ENCODE measurements at regions not wholly inside any gene's neighbourhood (a gene's known extent, or its start where the extent isn't known, plus 50 kb on each side); places are given as distances from the start of the nearest gene placed in this dataset.

DNA sequence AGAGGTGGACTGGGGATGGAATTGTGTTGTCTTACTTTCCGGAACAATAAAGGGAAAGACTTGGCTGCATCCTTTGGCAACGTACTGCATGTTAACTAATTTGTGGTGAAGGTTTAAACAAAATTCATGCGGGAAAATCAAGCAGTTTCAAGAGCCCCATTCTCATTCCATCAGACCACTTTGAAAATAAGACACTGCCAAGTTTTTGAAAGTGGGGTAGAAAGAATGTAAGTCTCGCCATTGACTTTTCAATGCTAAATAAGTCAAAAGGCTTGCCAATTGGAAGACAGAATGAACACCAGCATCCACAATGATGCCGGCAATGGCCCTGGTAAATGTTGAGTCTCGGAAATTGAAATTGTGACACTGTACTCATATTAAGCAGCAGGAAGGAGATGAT lies 322.0 kb downstream of the RND3 start:
- TF ChIP-seq, protein P1, sequence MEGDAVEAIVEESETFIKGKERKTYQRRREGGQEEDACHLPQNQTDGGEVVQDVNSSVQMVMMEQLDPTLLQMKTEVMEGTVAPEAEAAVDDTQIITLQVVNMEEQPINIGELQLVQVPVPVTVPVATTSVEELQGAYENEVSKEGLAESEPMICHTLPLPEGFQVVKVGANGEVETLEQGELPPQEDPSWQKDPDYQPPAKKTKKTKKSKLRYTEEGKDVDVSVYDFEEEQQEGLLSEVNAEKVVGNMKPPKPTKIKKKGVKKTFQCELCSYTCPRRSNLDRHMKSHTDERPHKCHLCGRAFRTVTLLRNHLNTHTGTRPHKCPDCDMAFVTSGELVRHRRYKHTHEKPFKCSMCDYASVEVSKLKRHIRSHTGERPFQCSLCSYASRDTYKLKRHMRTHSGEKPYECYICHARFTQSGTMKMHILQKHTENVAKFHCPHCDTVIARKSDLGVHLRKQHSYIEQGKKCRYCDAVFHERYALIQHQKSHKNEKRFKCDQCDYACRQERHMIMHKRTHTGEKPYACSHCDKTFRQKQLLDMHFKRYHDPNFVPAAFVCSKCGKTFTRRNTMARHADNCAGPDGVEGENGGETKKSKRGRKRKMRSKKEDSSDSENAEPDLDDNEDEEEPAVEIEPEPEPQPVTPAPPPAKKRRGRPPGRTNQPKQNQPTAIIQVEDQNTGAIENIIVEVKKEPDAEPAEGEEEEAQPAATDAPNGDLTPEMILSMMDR (IDR thresholded peaks at IDR 0.05; ENCODE audit: low read depth, low read length), result no peak
- TF ChIP-seq EZH2phosphoT487 (IDR thresholded peaks at IDR 0.05; ENCODE audit: low read depth), result no peak
